ENCODE measurements at regions not wholly inside any gene's neighbourhood (a gene's known extent, or its start where the extent isn't known, plus 50 kb on each side); places are given as distances from the start of the nearest gene placed in this dataset.

DNA sequence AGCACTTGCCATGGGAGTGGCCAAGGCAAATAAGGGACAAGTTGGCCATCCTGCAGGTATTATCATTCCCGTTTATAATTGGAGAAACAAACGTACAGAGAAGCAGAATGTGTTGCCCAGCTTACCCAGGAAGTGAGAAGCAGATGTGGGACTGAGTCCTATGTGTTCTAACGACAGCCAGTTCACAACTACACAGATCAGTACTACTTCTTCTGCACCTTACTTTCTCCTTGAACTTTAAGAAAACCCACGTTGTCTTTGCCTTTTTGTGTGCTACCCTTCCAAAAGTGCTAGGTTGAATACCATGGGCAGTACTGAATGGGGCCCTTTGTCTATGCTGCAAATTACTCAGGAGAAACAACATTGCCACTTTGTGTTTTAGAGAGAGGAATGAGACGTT, 62.8 kb upstream of the BLID start:
- TF ChIP-seq, protein P1, sequence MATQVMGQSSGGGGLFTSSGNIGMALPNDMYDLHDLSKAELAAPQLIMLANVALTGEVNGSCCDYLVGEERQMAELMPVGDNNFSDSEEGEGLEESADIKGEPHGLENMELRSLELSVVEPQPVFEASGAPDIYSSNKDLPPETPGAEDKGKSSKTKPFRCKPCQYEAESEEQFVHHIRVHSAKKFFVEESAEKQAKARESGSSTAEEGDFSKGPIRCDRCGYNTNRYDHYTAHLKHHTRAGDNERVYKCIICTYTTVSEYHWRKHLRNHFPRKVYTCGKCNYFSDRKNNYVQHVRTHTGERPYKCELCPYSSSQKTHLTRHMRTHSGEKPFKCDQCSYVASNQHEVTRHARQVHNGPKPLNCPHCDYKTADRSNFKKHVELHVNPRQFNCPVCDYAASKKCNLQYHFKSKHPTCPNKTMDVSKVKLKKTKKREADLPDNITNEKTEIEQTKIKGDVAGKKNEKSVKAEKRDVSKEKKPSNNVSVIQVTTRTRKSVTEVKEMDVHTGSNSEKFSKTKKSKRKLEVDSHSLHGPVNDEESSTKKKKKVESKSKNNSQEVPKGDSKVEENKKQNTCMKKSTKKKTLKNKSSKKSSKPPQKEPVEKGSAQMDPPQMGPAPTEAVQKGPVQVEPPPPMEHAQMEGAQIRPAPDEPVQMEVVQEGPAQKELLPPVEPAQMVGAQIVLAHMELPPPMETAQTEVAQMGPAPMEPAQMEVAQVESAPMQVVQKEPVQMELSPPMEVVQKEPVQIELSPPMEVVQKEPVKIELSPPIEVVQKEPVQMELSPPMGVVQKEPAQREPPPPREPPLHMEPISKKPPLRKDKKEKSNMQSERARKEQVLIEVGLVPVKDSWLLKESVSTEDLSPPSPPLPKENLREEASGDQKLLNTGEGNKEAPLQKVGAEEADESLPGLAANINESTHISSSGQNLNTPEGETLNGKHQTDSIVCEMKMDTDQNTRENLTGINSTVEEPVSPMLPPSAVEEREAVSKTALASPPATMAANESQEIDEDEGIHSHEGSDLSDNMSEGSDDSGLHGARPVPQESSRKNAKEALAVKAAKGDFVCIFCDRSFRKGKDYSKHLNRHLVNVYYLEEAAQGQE (IDR thresholded peaks at IDR 0.05), result no peak
- TF ChIP-seq, protein P2, sequence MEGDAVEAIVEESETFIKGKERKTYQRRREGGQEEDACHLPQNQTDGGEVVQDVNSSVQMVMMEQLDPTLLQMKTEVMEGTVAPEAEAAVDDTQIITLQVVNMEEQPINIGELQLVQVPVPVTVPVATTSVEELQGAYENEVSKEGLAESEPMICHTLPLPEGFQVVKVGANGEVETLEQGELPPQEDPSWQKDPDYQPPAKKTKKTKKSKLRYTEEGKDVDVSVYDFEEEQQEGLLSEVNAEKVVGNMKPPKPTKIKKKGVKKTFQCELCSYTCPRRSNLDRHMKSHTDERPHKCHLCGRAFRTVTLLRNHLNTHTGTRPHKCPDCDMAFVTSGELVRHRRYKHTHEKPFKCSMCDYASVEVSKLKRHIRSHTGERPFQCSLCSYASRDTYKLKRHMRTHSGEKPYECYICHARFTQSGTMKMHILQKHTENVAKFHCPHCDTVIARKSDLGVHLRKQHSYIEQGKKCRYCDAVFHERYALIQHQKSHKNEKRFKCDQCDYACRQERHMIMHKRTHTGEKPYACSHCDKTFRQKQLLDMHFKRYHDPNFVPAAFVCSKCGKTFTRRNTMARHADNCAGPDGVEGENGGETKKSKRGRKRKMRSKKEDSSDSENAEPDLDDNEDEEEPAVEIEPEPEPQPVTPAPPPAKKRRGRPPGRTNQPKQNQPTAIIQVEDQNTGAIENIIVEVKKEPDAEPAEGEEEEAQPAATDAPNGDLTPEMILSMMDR (IDR thresholded peaks at IDR 0.05; ENCODE audit: low read depth, low read length, missing input control), result no peak
- TF ChIP-seq GABPA (IDR thresholded peaks at IDR 0.05 in 1 of 2, conservative IDR thresholded peaks at IDR 0.05 in 1 of 2) (no peak), RAD21 (IDR thresholded peaks at IDR 0.05) (no peak), JUND (IDR thresholded peaks at IDR 0.05) (no peak)
- TF ChIP-seq, protein P3, sequence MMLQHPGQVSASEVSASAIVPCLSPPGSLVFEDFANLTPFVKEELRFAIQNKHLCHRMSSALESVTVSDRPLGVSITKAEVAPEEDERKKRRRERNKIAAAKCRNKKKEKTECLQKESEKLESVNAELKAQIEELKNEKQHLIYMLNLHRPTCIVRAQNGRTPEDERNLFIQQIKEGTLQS (IDR thresholded peaks at IDR 0.05), result no peak
- TF ChIP-seq, protein P4, sequence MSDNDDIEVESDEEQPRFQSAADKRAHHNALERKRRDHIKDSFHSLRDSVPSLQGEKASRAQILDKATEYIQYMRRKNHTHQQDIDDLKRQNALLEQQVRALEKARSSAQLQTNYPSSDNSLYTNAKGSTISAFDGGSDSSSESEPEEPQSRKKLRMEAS (IDR thresholded peaks at IDR 0.05), result no peak
